Lower leg skin (tissue), 4 donors: ENCODE measurements at regions not wholly inside any gene's neighbourhood (a gene's known extent, or its start where the extent isn't known, plus 50 kb on each side); places are given as distances from the start of the nearest gene placed in this dataset.

Experiments
- DNase-seq, 2 donors: peaks; one replicate each; pipeline ENCODE4 v3.0.0-alpha.2; 2019; ENCODE audit warnings: low spot score in 2 of 2
- H3K4me3 ChIP-seq: fragments of 200-600 bp; sonication (generic); 2 replicates; pipeline ENCODE4 v1.5.1; 2017; ENCODE audit warnings: mild to moderate bottlenecking, low read depth; ENCODE audit not compliant: poor library complexity, severe bottlenecking
- CTCF ChIP-seq, 3 donors: fragments of 450-650 bp; IDR thresholded peaks; one replicate each; pipeline ENCODE4 v1.5.1; 2016; ENCODE audit warnings: antibody characterized with exemption in 3 of 3, mild to moderate bottlenecking in 3 of 3, moderate library complexity in 2 of 3
- POLR2A ChIP-seq, 2 donors: fragments of 450-650 bp; IDR thresholded peaks; one replicate each; pipeline ENCODE4 v1.6.1; 2016 to 2017; ENCODE audit warnings: antibody characterized with exemption in 2 of 2, mild to moderate bottlenecking in 1 of 2, moderate library complexity in 1 of 2
- WGBS, 2 donors: methylation state at CpG; one replicate each; pipeline ENCODE4 v1.1.5; 2018; 5-methylcytosine and 5-hydroxymethylcytosine counted together
- intact Hi-C: fragments of 100-400 bp; cut with DNase I; formaldehyde crosslinking; loops from one replicate; pipeline ENCODE4 v1.15.0; 2023; ENCODE audit warnings: low total_unique reads

- intact Hi-C loops = no loop called here
These were observed 1688.4 kb downstream of the TP53TG3F start for GRCh38 chr16:35147556-35148504.

GRCh38 chr16:35148748-35149147, 1689.3 kb downstream of the TP53TG3F start:
- no peak overlapping the region for H3K4me3 ChIP-seq
- peak in 1 of 2 donors; percentile 74 for DNase-seq
- intact Hi-C loops = no loop called here
- no peak for TF ChIP-seq POLR2A (IDR thresholded peaks at IDR 0.05)
- no peak for TF ChIP-seq CTCF (IDR thresholded peaks at IDR 0.05)
- WGBS, 2 donors = 42 to 54% methylated on average over 3 of the region's 3 CpGs

More at GRCh38 chr16:35147556-35148504, 1688.4 kb downstream of the TP53TG3F start:
- no peak overlapping the region for H3K4me3 ChIP-seq
- peak in 1 of 2 donors; percentile 71 for DNase-seq
- no peak for TF ChIP-seq POLR2A (IDR thresholded peaks at IDR 0.05)
- TF ChIP-seq CTCF (IDR thresholded peaks at IDR 0.05) = no peak
- whole genome bisulfite sequencing, 2 donors = 70 to 71% methylated on average over 9 to 10 of the region's 10 CpGs

GRCh38 chr16:35149550-35149949, 1690.1 kb downstream of the TP53TG3F start:
- H3K4me3 ChIP-seq = no peak overlapping the region
- intact Hi-C loops = no loop called here
- WGBS, 2 donors = 44 to 62% methylated on average over 3 of the region's 3 CpGs
- DNase-seq = peak in 1 of 2 donors; percentile 39
- TF ChIP-seq POLR2A (IDR thresholded peaks at IDR 0.05) = no peak
- no peak for TF ChIP-seq CTCF (IDR thresholded peaks at IDR 0.05)

- WGBS, 2 donors = 73 to 100% methylated on average over 1 of the region's 1 CpG
- intact Hi-C loops = no loop called here
- DNase-seq = peak in 1 of 2 donors; percentile 72
- TF ChIP-seq POLR2A (IDR thresholded peaks at IDR 0.05) (no peak), CTCF (IDR thresholded peaks at IDR 0.05) (no peak)
- no peak overlapping the region for H3K4me3 ChIP-seq
These were observed 1691.4 kb downstream of the TP53TG3F start for GRCh38 chr16:35150805-35151312.

- intact Hi-C loops = no loop called here
- WGBS, 2 donors = 25 to 33% methylated on average over 1 of the region's 1 CpG
- peak in 1 of 2 donors; percentile 52 for DNase-seq
- TF ChIP-seq POLR2A (IDR thresholded peaks at IDR 0.05) = no peak
- TF ChIP-seq CTCF (IDR thresholded peaks at IDR 0.05) = no peak
- H3K4me3 ChIP-seq = no peak overlapping the region
These were observed 1692.7 kb downstream of the TP53TG3F start for GRCh38 chr16:35152067-35152627.
